UCSD-AML1 (cell line): ENCODE measurements at regions not wholly inside any gene's neighbourhood (a gene's known extent, or its start where the extent isn't known, plus 50 kb on each side); places are given as distances from the start of the nearest gene placed in this dataset.

ENCODE experiments used
- DNase-seq: peaks from one replicate; lab custom pipeline; 2025; ENCODE audit not compliant: unreplicated experiment; lab: John Stamatoyannopoulos, UW

DNA sequence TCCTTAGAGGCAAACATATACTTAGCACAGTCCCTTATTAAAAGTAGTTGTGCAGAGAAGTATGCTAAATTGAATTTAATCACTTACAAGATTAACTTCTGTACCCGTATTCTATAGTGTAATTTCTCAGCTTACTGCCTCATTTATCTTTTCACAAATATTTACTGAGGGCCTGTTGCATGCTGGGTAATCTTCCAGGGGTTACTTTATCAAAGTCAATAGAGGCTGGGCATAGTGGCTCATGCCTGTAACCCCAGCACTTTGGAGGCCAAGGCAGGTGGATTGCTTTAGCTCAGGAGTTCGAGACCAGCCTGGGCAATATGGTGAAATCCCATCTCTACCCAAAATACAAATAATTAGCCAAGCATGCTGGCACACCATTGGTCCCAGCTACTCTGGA is 111.7 kb upstream of the RAB27B start:
- DNase-seq = no peak

- peak; percentile 58 for DNase-seq
Measured at GRCh38 chr18:54717673-54718407, 110.4 kb upstream of the RAB27B start.

DNA sequence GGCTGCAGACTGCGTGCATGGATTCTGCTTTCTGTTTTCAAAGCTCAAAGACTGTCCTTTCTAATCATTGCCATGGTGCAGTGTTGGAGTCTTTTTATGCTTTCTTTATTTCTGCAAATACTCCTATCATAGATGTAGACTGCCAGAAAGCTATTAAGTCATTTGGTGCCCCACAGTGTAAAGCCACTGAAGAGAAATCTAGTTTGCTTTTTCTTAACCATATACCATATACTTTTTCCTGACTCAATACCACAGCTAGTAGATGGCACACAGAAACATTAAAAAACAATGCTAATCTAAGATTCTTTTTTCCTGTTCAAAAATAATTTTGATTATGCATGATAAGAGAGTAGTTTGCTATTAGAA is 109.9 kb upstream of the RAB27B start:
- DNase-seq = no peak

- DNase-seq = no peak
Measured at GRCh38 chr18:54720620-54721019, 107.7 kb upstream of the RAB27B start.

GRCh38 chr18:54726143-54726542 is 102.1 kb upstream of the RAB27B start:
- no peak for DNase-seq

GRCh38 chr18:54734059-54734458 is 94.2 kb upstream of the RAB27B start:
- no peak for DNase-seq

DNA sequence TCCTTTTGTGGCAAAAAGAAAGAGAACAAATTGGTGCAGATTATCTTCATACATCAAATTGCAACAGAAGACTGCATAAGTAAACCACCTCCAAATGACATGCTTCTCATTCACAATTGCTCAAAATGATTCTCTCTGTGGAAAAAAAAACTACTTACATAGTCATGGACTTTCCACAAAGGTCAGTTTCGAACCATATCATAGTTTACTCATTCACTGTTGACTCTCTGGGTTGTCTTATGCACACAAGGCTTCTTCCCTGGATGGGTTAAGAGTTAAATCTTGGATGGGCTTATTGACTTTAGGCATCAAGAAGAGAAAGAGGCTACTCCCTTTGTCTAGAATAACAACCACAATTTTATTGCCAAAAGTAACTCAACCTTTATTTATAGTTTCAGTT is 91.3 kb upstream of the RAB27B start:
- DNase-seq = no peak

- DNase-seq = no peak
Measured at GRCh38 chr18:54737986-54738385, 90.3 kb upstream of the RAB27B start.

GRCh38 chr18:54739476-54739875 is 88.8 kb upstream of the RAB27B start:
- no peak for DNase-seq

GRCh38 chr18:54740136-54740846 is 88.0 kb upstream of the RAB27B start:
- no peak for DNase-seq

- no peak for DNase-seq
Measured at GRCh38 chr18:54742120-54742519, 86.2 kb upstream of the RAB27B start.

GRCh38 chr18:54742659-54743604 is 85.3 kb upstream of the RAB27B start:
- DNase-seq = no peak

DNA sequence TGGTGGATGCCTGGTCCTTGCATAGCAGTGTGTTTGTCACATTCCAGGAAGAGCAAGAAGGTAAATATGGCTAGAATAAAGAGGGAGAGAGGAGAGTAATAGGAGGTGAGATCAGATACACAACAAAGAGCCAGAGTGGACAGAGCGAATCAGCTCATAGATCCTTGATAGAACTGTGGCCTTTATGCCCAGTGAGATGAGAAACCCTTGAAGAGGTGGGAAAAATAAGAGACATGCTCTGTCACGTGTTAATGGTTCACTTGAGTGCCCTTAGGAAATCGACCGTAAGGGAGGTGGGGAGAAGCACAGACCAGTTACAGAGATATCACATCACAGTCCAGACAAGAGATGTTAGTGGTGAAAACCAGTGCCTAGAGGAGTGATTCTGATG is 84.7 kb upstream of the RAB27B start:
- DNase-seq = no peak

DNA sequence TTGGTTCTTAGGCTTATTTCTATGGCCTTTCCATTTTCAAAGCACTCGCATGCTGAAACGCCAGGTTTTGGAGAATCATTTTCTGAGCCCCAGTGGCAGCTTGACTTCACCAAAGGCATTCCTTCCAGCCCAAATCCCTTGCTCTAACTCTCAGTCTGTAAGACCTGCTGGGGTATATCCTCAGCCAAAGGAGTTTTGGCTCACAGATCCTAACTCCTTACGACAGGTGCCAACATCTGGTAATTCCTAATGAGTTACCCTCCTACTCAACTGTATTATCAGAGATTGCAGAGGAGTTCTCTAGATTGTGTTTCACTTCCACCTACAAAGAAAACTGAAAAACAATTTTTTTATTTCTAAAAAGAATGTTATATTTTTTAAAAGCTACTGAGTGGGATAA is 79.0 kb upstream of the RAB27B start:
- no peak for DNase-seq

GRCh38 chr18:54750350-54750749 is 77.9 kb upstream of the RAB27B start:
- DNase-seq = no peak

GRCh38 chr18:54752185-54752584 is 76.1 kb upstream of the RAB27B start:
- DNase-seq = no peak

DNA sequence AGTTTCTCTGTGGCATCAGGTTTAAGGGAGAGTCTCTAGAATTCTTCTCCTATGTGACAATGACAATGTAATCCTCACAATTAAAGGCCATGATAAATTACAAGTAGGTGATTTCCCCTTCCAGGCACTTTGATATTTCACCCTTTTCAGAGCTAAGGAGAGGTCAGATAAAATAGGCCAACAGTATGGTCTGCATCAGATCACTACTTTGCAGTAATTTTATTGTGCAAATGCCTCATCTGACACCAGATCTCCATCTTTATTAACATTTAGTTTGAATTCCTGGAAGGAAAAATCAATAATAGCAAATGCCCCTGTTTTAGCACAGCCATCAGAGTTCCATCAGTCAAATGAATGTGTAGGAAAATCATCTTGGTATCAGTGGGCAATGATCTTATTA is 72.8 kb upstream of the RAB27B start:
- DNase-seq = no peak

DNA sequence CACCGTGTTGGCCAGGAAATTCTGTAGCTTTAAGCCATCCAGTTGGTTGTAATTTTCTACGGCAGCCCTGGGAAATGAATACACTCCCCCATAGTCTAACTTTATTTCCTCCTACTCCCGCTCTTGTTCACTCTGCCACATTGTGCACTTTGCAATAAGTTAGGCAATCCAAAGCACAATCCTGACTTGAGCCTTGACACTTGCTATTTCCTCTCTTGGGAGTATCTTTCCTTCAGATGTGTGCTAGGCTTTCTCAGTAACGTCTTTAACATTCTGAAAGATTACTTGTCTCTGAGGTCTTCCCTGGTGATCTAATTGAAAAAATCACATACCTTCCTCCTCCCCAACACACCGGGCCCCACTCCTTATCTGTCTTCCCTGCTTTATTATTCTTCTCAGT is 65.9 kb upstream of the RAB27B start:
- no peak for DNase-seq

DNA sequence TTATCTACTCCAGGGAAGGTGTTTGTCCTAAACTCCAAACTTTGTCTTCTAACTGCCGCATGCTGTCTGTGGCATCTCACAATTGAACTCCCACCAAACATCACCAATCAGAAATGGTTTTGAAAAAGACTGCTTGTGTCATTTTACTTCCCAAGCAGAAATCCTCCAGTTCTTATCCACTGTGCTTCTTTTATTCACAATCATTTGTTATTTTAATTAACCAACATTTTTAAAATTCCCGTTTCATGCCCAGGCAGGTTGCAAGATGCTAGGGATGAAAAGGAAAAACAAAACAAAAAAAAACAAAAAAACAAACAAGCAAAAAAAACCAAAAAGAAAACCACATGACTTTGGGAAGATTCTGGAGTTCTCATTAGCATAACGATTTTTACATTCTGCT is 63.5 kb upstream of the RAB27B start:
- DNase-seq = no peak

GRCh38 chr18:54765636-54766375 is 62.5 kb upstream of the RAB27B start:
- DNase-seq = no peak

DNA sequence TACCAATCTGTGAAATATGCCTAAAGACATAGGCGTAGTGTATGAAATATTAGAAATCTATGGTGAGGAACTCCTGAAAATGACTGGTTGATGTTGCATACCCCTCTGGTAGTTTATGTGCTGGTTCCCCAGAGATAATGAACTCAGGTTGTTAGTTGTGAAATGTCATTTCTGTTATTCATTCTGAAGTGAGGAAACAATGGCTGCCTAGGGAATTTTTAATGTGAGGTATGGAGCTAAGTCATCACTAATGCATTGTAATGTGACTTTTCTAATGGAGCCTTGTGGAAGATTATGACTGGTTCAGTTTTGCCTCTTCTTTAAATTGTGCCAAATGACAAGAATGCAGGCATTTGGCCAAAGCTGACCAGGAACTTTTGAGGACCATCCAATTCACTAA is 61.6 kb upstream of the RAB27B start:
- no peak for DNase-seq
